ENCODE measurements at regions not wholly inside any gene's neighbourhood (a gene's known extent, or its start where the extent isn't known, plus 50 kb on each side); places are given as distances from the start of the nearest gene placed in this dataset.

- TF ChIP-seq CTCF (IDR thresholded peaks at IDR 0.05) (no peak), POLR2AphosphoS5 (IDR thresholded peaks at IDR 0.05) (no peak), POLR2A (IDR thresholded peaks at IDR 0.05) (no peak)
These were observed 230.1 kb downstream of the TFAP2C start for GRCh38 chr20:56859039-56859800.
